ENCODE measurements at regions not wholly inside any gene's neighbourhood (a gene's known extent, or its start where the extent isn't known, plus 50 kb on each side); places are given as distances from the start of the nearest gene placed in this dataset.

GRCh38 chr12:23423796-23424195 lies 525.7 kb downstream of the SOX5 start:
- no peak overlapping the region for H3K4me3 ChIP-seq (ENCODE audit: insufficient read depth, low read length)
- H4K20me1 ChIP-seq (ENCODE audit: insufficient read depth, low read length): no peaks in the 10 kb centered on the region
- no peaks in the 10 kb centered on the region for H3K79me2 ChIP-seq (ENCODE audit: insufficient read depth, low read length)
- peaks cover 2% of the 10 kb centered on the region for H3K9me3 ChIP-seq (ENCODE audit: low read depth, low read length)
- H3K27me3 ChIP-seq (ENCODE audit: insufficient read depth, low read length): no peaks in the 10 kb centered on the region
- no peak overlapping the region for H3K4me2 ChIP-seq (ENCODE audit: insufficient read depth, low read length)
- TF ChIP-seq CTCF (IDR thresholded peaks at IDR 0.05; ENCODE audit: extremely low read depth, low read depth, low read length): no peak
- no peaks in the 10 kb centered on the region for H3K36me3 ChIP-seq (ENCODE audit: insufficient read depth, low read length)
- no peak overlapping the region for H3K27ac ChIP-seq (ENCODE audit: low read depth, low read length)
- no peak overlapping the region for H2AFZ ChIP-seq (ENCODE audit: low read length)
- H3K4me1 ChIP-seq (ENCODE audit: insufficient read depth, low read length): no peaks in the 10 kb centered on the region
- no peak for DNase-seq (ENCODE audit: insufficient read length, low spot score, missing footprints)

GRCh38 chr12:23424685-23425084 lies 524.8 kb downstream of the SOX5 start:
- H3K27ac ChIP-seq (ENCODE audit: low read depth, low read length): no peak overlapping the region
- H3K36me3 ChIP-seq (ENCODE audit: insufficient read depth, low read length): no peaks in the 10 kb centered on the region
- no peak overlapping the region for H2AFZ ChIP-seq (ENCODE audit: low read length)
- peaks cover 2% of the 10 kb centered on the region for H3K9me3 ChIP-seq (ENCODE audit: low read depth, low read length)
- no peaks in the 10 kb centered on the region for H4K20me1 ChIP-seq (ENCODE audit: insufficient read depth, low read length)
- no peak overlapping the region for H3K4me3 ChIP-seq (ENCODE audit: insufficient read depth, low read length)
- no peaks in the 10 kb centered on the region for H3K27me3 ChIP-seq (ENCODE audit: insufficient read depth, low read length)
- H3K4me2 ChIP-seq (ENCODE audit: insufficient read depth, low read length): no peak overlapping the region
- H3K4me1 ChIP-seq (ENCODE audit: insufficient read depth, low read length): no peaks in the 10 kb centered on the region
- DNase-seq (ENCODE audit: insufficient read length, low spot score, missing footprints): no peak
- TF ChIP-seq CTCF (IDR thresholded peaks at IDR 0.05; ENCODE audit: extremely low read depth, low read depth, low read length): no peak
- H3K79me2 ChIP-seq (ENCODE audit: insufficient read depth, low read length): no peaks in the 10 kb centered on the region

- H3K4me3 ChIP-seq (ENCODE audit: insufficient read depth, low read length): no peak overlapping the region
- no peaks in the 10 kb centered on the region for H3K36me3 ChIP-seq (ENCODE audit: insufficient read depth, low read length)
- no peak for TF ChIP-seq CTCF (IDR thresholded peaks at IDR 0.05; ENCODE audit: extremely low read depth, low read depth, low read length)
- no peaks in the 10 kb centered on the region for H4K20me1 ChIP-seq (ENCODE audit: insufficient read depth, low read length)
- H3K27me3 ChIP-seq (ENCODE audit: insufficient read depth, low read length): no peaks in the 10 kb centered on the region
- H2AFZ ChIP-seq (ENCODE audit: low read length): no peak overlapping the region
- H3K4me2 ChIP-seq (ENCODE audit: insufficient read depth, low read length): no peak overlapping the region
- no peak for DNase-seq (ENCODE audit: insufficient read length, low spot score, missing footprints)
- H3K27ac ChIP-seq (ENCODE audit: low read depth, low read length): no peak overlapping the region
- H3K79me2 ChIP-seq (ENCODE audit: insufficient read depth, low read length): no peaks in the 10 kb centered on the region
- H3K4me1 ChIP-seq (ENCODE audit: insufficient read depth, low read length): no peaks in the 10 kb centered on the region
- peaks cover 2% of the 10 kb centered on the region for H3K9me3 ChIP-seq (ENCODE audit: low read depth, low read length)
Measured at GRCh38 chr12:23426328-23426727, 523.1 kb downstream of the SOX5 start.

- no peaks in the 10 kb centered on the region for H3K79me2 ChIP-seq (ENCODE audit: insufficient read depth, low read length)
- no peak overlapping the region for H3K27ac ChIP-seq (ENCODE audit: low read depth, low read length)
- TF ChIP-seq CTCF (IDR thresholded peaks at IDR 0.05; ENCODE audit: extremely low read depth, low read depth, low read length): no peak
- no peak overlapping the region for H3K4me3 ChIP-seq (ENCODE audit: insufficient read depth, low read length)
- no peak for DNase-seq (ENCODE audit: insufficient read length, low spot score, missing footprints)
- H3K36me3 ChIP-seq (ENCODE audit: insufficient read depth, low read length): no peaks in the 10 kb centered on the region
- H3K4me2 ChIP-seq (ENCODE audit: insufficient read depth, low read length): no peak overlapping the region
- H3K4me1 ChIP-seq (ENCODE audit: insufficient read depth, low read length): no peaks in the 10 kb centered on the region
- H2AFZ ChIP-seq (ENCODE audit: low read length): no peak overlapping the region
- no peaks in the 10 kb centered on the region for H3K27me3 ChIP-seq (ENCODE audit: insufficient read depth, low read length)
- H4K20me1 ChIP-seq (ENCODE audit: insufficient read depth, low read length): no peaks in the 10 kb centered on the region
- no peaks in the 10 kb centered on the region for H3K9me3 ChIP-seq (ENCODE audit: low read depth, low read length)
Measured at GRCh38 chr12:23428758-23429157, 520.7 kb downstream of the SOX5 start.

All from osteoblast (primary cell).